Tibial artery (tissue), 4 donors: ENCODE measurements at regions not wholly inside any gene's neighbourhood (a gene's known extent, or its start where the extent isn't known, plus 50 kb on each side); places are given as distances from the start of the nearest gene placed in this dataset.

ENCODE experiments used
- DNase-seq, 2 donors: peaks; one replicate each; pipeline ENCODE4 v3.0.0-alpha.2; 2019
- H3K27ac ChIP-seq, 2 donors: fragments of 200-600 bp; sonication (generic) in 1 of 2; 1 replicate in 1 of 2; 2 replicates in 1 of 2; pipeline ENCODE4 v1.5.1; 2018 to 2019; ENCODE audit warnings: mild to moderate bottlenecking in 1 of 2
- H3K27me3 ChIP-seq, 2 donors: fragments of 200-600 bp; sonication (generic) in 1 of 2; one replicate each; pipeline versions ENCODE4 v1.5.1 to v1.6.0; 2016 to 2019
- H3K36me3 ChIP-seq, 3 donors: fragments of 200-600 bp; sonication (generic) in 2 of 3; one replicate each; pipeline ENCODE4 v1.5.1; 2016 to 2019; ENCODE audit warnings: mild to moderate bottlenecking in 2 of 3
- H3K4me1 ChIP-seq, 4 donors: fragments of 200-600 bp; sonication (generic) in 2 of 4; 1 replicate in 3 of 4; 2 replicates in 1 of 4; pipeline ENCODE4 v1.5.1; 2016 to 2019
- H3K4me3 ChIP-seq, 2 donors: fragments of 200-600 bp; sonication (generic) in 1 of 2; 1 replicate in 1 of 2; 2 replicates in 1 of 2; pipeline ENCODE4 v1.5.1; 2018 to 2019; ENCODE audit warnings: mild to moderate bottlenecking in 2 of 2
- H3K9me3 ChIP-seq, 3 donors: fragments of 200-600 bp; sonication (generic) in 1 of 3; one replicate each; pipeline ENCODE4 v1.5.1; 2016 to 2019
- intact Hi-C: fragments of 100-400 bp; cut with DNase I; formaldehyde crosslinking; loops from one replicate; pipeline ENCODE4 v1.15.0; 2023; ENCODE audit warnings: low total_unique reads
- TF ChIP-seq, protein P1 (sequence below), 2 experiments: fragments of 200-600 bp in 1 of 2; fragments of 450-650 bp in 1 of 2; IDR thresholded peaks; one replicate each; pipeline ENCODE4 v1.5.1; 2017 to 2019; ENCODE audit warnings: antibody characterized with exemption in 2 of 2, mild to moderate bottlenecking in 1 of 2, moderate library complexity in 1 of 2

DNA sequence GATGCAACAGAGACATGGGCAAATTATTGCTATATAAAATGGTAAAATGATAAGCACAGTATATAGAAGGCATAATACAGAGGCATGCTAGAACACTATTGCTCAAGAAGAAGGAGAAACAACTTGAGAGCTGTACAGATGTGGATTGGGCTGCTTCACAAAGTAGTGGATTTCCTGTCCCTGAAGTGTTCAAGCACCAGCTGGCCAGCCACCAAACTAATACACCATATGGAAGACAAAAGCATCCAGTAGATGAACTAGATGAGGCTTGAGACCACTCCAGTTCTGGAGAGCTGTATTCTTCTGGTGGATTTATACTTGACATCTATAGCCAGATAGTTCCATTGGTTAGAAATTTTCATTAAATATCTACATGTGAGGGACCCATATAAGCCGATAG is 134.1 kb upstream of the GNAO1 start:
- DNase-seq = no peak

DNA sequence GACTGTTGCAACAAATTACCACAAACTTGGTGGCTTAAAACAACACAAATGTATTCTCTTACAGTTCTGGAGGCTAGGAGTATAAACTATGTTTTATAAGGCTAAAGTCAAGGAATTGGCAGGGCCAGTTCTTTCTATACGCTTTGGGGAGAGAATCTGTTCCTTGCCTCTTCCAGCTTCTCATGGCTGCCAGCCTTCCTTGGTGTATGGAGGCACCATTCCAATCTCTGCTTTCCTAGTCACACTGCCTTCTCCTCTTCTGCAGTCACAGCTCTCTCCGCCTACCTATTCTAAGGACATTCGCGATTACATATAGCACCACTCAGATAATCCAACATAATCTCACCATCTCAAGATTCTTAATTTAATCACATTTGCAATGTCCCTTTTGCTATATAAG is 140.4 kb upstream of the GNAO1 start:
- intact Hi-C loops = no loop called here
- TF ChIP-seq, protein P1, sequence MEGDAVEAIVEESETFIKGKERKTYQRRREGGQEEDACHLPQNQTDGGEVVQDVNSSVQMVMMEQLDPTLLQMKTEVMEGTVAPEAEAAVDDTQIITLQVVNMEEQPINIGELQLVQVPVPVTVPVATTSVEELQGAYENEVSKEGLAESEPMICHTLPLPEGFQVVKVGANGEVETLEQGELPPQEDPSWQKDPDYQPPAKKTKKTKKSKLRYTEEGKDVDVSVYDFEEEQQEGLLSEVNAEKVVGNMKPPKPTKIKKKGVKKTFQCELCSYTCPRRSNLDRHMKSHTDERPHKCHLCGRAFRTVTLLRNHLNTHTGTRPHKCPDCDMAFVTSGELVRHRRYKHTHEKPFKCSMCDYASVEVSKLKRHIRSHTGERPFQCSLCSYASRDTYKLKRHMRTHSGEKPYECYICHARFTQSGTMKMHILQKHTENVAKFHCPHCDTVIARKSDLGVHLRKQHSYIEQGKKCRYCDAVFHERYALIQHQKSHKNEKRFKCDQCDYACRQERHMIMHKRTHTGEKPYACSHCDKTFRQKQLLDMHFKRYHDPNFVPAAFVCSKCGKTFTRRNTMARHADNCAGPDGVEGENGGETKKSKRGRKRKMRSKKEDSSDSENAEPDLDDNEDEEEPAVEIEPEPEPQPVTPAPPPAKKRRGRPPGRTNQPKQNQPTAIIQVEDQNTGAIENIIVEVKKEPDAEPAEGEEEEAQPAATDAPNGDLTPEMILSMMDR (IDR thresholded peaks at IDR 0.05) = no peak
- no peaks in the 10 kb centered on the region for H3K4me1 ChIP-seq

More for the DNA sequence above, 134.1 kb upstream of the GNAO1 start:
- Histone ChIP-seq H3K9me3 (no peaks in the 10 kb centered on the region), H3K36me3 (no peaks in the 10 kb centered on the region), H3K4me3 (no peak overlapping the region), H3K4me1 (no peaks in the 10 kb centered on the region), H3K27me3 (no peaks in the 10 kb centered on the region), H3K27ac (no peak overlapping the region)
- intact Hi-C loops = no loop called here
- TF ChIP-seq, protein P1 (IDR thresholded peaks at IDR 0.05) = no peak

DNA sequence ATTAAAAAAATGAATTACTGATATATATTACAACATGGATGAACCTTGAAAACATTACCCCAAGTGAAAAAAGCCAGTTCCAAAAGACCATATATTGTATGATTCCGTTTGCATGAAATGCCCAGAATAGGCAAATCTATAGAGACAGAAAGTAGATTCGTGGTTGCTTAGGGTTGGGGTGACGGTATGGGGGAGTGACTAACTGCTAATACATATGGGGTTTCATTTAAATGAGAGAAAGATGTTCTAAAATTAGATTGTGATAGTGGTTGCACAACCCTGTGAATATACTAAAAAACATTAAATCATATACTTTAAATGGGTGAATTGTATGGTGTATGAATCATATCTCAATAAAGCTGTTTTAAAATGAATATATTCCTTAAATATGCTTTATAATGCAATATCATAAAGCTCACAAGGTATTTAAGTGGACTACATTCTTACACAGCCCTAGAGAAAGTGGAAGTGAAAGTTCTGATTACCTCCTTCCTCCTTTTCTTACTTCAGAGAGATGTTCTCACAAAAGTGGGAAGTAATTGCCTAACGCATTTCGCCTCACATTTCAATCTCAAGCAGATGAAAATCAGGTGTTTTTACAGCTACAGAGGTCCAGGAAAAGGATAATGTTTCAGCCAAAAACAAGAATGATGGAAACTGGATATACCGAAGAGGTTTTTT is 142.7 kb upstream of the GNAO1 start:
- TF ChIP-seq, protein P1 (IDR thresholded peaks at IDR 0.05) = no peak
- H3K27me3 ChIP-seq = no peaks in the 10 kb centered on the region
- intact Hi-C loops = no loop called here

More for the DNA sequence above, 140.4 kb upstream of the GNAO1 start:
- Histone ChIP-seq H3K4me3 (no peak overlapping the region), H3K9me3 (no peaks in the 10 kb centered on the region), H3K27me3 (no peaks in the 10 kb centered on the region), H3K27ac (no peak overlapping the region), H3K36me3 (no peaks in the 10 kb centered on the region)
- no peak for DNase-seq

DNA sequence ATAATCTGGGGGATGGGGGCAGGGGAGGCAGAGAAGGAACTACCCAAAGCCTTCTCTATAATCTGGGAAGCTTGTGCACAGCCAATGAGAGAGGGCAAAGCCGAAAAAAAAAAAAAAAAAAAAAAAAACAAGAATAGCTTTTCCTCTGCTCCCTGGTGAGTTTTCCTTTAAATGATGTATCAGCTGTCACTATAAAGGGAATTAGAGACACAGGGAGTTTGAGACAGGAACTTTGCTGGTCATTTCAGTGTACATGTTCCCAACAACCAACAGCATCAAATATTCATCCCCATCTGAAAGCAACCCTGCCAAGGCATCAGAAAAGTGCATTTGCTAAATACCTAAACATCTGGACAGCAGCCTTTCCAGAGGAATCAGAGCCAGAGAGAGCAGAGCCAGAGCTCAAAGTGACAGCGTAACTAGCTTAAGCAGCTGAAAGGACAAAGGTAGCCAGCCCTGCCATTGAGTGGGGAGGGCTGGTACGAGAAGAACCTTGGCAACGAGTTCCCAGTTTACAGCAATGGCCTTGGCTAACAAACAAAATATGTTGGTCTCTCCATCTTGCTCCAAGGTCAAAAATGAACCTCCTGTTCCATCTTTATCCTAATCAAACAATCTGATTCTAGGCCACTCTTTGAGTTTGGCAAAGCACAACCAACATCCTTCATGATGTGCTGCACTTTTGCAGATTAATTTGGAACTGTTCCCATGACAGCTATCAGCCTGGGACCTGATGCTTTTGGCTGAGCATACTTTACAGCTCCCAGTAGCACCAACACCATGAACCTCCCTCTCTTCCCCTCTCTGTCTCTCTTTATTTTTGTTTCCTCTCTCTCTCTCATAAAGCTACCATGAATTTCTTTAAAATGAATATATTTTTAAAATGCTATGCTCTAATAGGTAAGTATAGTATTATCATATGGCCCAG is 143.7 kb upstream of the GNAO1 start:
- no peak overlapping the region for H3K27ac ChIP-seq
- no peak for DNase-seq
- no peaks in the 10 kb centered on the region for H3K9me3 ChIP-seq

More for the DNA sequence above, 142.7 kb upstream of the GNAO1 start:
- H3K9me3 ChIP-seq = no peaks in the 10 kb centered on the region
- no peaks in the 10 kb centered on the region for H3K36me3 ChIP-seq
- no peak for DNase-seq
- H3K4me1 ChIP-seq = no peaks in the 10 kb centered on the region
- H3K27ac ChIP-seq = no peak overlapping the region
- no peak overlapping the region for H3K4me3 ChIP-seq

DNA sequence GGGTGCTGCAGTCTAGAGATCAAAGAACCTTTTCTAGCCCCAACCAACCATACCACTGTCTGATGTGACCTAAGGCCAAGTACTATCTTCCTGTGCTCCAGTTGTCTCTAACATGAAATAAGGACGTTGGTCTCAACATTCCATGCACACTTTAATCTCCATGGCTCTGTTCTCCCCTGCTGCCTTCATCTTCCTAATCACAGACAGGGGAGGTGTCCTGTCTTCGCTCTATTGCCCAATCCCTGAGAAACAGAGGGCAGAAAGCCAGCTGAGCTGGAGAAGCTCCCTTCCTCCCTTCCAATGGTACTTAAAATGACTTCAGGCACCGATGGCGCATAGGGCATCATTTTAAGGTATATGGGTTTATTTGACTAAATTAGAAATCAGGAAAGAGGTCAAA is 148.9 kb upstream of the GNAO1 start:
- Histone ChIP-seq H3K27me3 (no peaks in the 10 kb centered on the region), H3K9me3 (no peaks in the 10 kb centered on the region), H3K27ac (no peak overlapping the region), H3K4me1 (no peaks in the 10 kb centered on the region), H3K36me3 (no peaks in the 10 kb centered on the region), H3K4me3 (no peak overlapping the region)
- intact Hi-C loops = no loop called here
- DNase-seq = no peak
- TF ChIP-seq, protein P1 (IDR thresholded peaks at IDR 0.05) = no peak

More for the DNA sequence above, 143.7 kb upstream of the GNAO1 start:
- TF ChIP-seq, protein P1 (IDR thresholded peaks at IDR 0.05) = no peak
- no peaks in the 10 kb centered on the region for H3K36me3 ChIP-seq
- no peaks in the 10 kb centered on the region for H3K27me3 ChIP-seq
- intact Hi-C loops = no loop called here
- H3K4me3 ChIP-seq = no peak overlapping the region
- H3K4me1 ChIP-seq = no peaks in the 10 kb centered on the region
